Psoas muscle (tissue), 7 donors: ENCODE measurements at regions not wholly inside any gene's neighbourhood (a gene's known extent, or its start where the extent isn't known, plus 50 kb on each side); places are given as distances from the start of the nearest gene placed in this dataset.

Experiments
- ATAC-seq, 4 donors: fragments of 200-7000 bp; cut with Tn5 transposase; one replicate each; pipeline ENCODE4 v1.9.1; 2020; ENCODE audit warnings: moderate library complexity in 3 of 4, mild to moderate bottlenecking in 2 of 4
- DNase-seq, 2 donors: peaks; one replicate each; pipeline ENCODE4 v3.0.0-alpha.2; 2020
- H3K27ac ChIP-seq: fragments of 200-600 bp; one replicate; pipeline ENCODE4 v1.8.0; 2022
- H3K27me3 ChIP-seq, 3 donors: fragments of 200-600 bp in 1 of 3; one replicate each; pipeline versions ENCODE4 v1.6.1 to v1.8.0; 2013 to 2022; ENCODE audit warnings: low read length in 2 of 3, mild to moderate bottlenecking in 2 of 3, moderate library complexity in 1 of 3; ENCODE audit not compliant: insufficient read depth in 3 of 3
- H3K36me3 ChIP-seq, 2 donors: fragments of 200-600 bp in 1 of 2; one replicate each; pipeline versions ENCODE4 v1.6.1 to v1.8.0; 2013 to 2022; ENCODE audit warnings: low read depth in 1 of 2, mild to moderate bottlenecking in 1 of 2, moderate library complexity in 1 of 2; ENCODE audit not compliant: insufficient read depth in 1 of 2
- H3K4me1 ChIP-seq: fragments of 200-600 bp; one replicate; pipeline ENCODE4 v1.8.0; 2022
- H3K4me3 ChIP-seq: fragments of 200-600 bp; one replicate; pipeline ENCODE4 v1.8.0; 2022; ENCODE audit warnings: mild to moderate bottlenecking
- H3K9me3 ChIP-seq: fragments of 200-600 bp; one replicate; pipeline ENCODE4 v1.8.0; 2022
- CTCF ChIP-seq: fragments of 200-600 bp; IDR thresholded peaks from one replicate; pipeline ENCODE4 v1.8.0; 2022; ENCODE audit warnings: antibody characterized with exemption
- WGBS, 3 donors: extraction: QIAGEN DNeasy Blood & Tissue Kit; methylation state at CpG; one replicate each; pipeline versions ENCODE4 v1.1.6 to v1.1.7; 2013; 5-methylcytosine and 5-hydroxymethylcytosine counted together
- intact Hi-C, 2 donors: fragments of 100-400 bp; cut with DNase I; formaldehyde crosslinking; loops; one replicate each; pipeline versions ENCODE4 v1.11.0 to v1.14.2; 2022
- donor health status: healthy with polysubstance abuse.
- donor health status: DM: no; HTN: no; CAD: no; lungs with moderate emphysema.
- donor health status: Bipolar disorder and iron deficiency.
- donor health status: healthy.
- donor health status: DM: yes; HTN: yes; CAD: no.
- donor health status: DM: no; HTN: no; CAD: no.
- donor health status: DM: yes; HTN: yes; CAD: no.

- Histone ChIP-seq H3K9me3 (peaks cover 12% of the 10 kb centered on the region), H3K4me3 (no peak overlapping the region), H3K4me1 (peaks cover 8% of the 10 kb centered on the region), H3K36me3 (no peaks in the 10 kb centered on the region), H3K27me3 (no peaks in the 10 kb centered on the region), H3K27ac (no peak overlapping the region)
- DNase-seq (no peak), ATAC-seq (no peak)
- intact Hi-C loops = loop anchor here in 1 of 2 donors (5.0 kb wide), 1 partner anchor 90 kb away; no protein-coding TSS in a partner anchor
- WGBS, 3 donors = 74 to 81% (median 79%) methylated on average over 3 of the region's 3 CpGs
- TF ChIP-seq CTCF = no peak
Measured at GRCh38 chr9:130772185-130772584, 62.9 kb upstream of the ABL1 start.

DNA sequence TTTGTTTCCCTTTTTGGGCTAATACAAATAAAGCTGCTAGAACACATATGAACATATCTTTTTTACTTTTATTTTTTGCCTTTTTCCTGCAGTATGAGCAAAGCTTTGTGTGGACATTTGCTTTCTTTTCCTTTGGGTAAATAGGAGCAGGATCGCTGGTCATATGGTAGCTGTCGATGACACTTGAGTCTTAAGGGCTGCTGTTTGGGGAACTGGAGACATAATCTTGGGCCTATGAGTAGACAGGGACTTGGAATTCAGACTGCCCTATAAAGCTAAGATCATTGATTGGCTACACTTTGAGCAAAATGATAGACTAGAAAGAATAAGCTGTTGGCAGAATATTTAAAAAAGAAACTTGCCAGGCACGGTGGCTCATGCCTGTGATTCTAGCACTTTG, 60.9 kb upstream of the ABL1 start:
- Histone ChIP-seq H3K27me3 (no peaks in the 10 kb centered on the region), H3K36me3 (no peaks in the 10 kb centered on the region), H3K4me1 (peaks cover 7% of the 10 kb centered on the region), H3K9me3 (peaks cover 12% of the 10 kb centered on the region), H3K4me3 (no peak overlapping the region), H3K27ac (no peak overlapping the region)
- no peak for ATAC-seq
- DNase-seq = no peak
- intact Hi-C loops = loop anchor here in 1 of 2 donors (5.0 kb wide), 1 partner anchor 88 kb away; no protein-coding TSS in a partner anchor
- 78 to 83% (median 82%) methylated on average over 3 of the region's 3 CpGs for WGBS, 3 donors
- no peak for TF ChIP-seq CTCF

DNA sequence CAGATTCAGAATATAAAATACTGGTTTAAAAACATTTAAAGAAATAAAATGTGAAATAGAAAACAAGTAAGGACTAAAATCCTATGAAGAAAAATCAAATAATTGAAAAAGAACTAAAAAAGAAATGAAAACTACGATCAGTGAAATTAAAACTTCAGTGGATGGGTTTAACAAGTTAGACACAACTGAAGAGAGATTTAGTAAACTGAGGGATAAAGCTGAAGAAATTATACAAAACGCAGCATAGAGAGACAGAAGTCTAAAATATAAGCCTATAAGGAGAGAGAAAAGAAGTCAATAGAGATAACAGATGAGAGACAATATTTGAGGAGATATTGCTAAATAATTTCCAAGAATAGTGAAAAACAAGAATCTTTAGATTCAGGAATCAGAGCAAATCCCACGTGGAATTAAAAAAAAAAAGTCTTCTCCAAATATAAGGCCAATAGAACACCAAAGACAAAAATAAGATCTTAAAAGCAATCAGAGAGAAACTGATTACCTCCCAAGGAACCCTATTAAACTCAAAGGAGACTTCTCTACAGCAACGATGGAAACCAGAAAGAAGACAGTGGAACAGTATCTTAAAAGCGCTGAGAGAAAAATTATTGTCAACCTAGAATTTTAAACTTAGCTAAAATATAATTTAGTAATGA, 59.6 kb upstream of the ABL1 start:
- intact Hi-C loops = no loop called here
- Histone ChIP-seq H3K9me3 (peaks cover 12% of the 10 kb centered on the region), H3K27ac (no peak overlapping the region), H3K4me3 (no peak overlapping the region), H3K36me3 (no peaks in the 10 kb centered on the region), H3K4me1 (peaks cover 19% of the 10 kb centered on the region), H3K27me3 (no peaks in the 10 kb centered on the region)
- no peak for TF ChIP-seq CTCF
- WGBS, 3 donors = 93 to 98% (median 96%) methylated on average over 5 of the region's 5 CpGs
- ATAC-seq (no peak), DNase-seq (no peak)

- peaks cover 12% of the 10 kb centered on the region for H3K9me3 ChIP-seq
Measured at GRCh38 chr9:130779153-130779855, 55.8 kb upstream of the ABL1 start.

More at GRCh38 chr9:130779153-130779855, 55.8 kb upstream of the ABL1 start:
- H3K4me1 ChIP-seq = peaks cover 53% of the 10 kb centered on the region
- TF ChIP-seq CTCF = no peak
- no peaks in the 10 kb centered on the region for H3K27me3 ChIP-seq
- H3K36me3 ChIP-seq = no peaks in the 10 kb centered on the region
- intact Hi-C loops = no loop called here
- DNase-seq (peak in 1 of 2 donors; percentile 63), ATAC-seq (peak; percentile 66 to 87 (median 80))
- H3K27ac ChIP-seq = peak overlapping the region; percentile 70
- H3K4me3 ChIP-seq = no peak overlapping the region
- WGBS, 3 donors = 56 to 64% (median 62%) methylated on average over 9 of the region's 9 CpGs
